D341Med (cell line): ENCODE measurements at regions not wholly inside any gene's neighbourhood (a gene's known extent, or its start where the extent isn't known, plus 50 kb on each side); places are given as distances from the start of the nearest gene placed in this dataset.

ENCODE experiments used
- DNase-seq: peaks from one replicate; pipeline ENCODE4 v3.0.0; 2012; ENCODE audit warnings: low spot score

DNA sequence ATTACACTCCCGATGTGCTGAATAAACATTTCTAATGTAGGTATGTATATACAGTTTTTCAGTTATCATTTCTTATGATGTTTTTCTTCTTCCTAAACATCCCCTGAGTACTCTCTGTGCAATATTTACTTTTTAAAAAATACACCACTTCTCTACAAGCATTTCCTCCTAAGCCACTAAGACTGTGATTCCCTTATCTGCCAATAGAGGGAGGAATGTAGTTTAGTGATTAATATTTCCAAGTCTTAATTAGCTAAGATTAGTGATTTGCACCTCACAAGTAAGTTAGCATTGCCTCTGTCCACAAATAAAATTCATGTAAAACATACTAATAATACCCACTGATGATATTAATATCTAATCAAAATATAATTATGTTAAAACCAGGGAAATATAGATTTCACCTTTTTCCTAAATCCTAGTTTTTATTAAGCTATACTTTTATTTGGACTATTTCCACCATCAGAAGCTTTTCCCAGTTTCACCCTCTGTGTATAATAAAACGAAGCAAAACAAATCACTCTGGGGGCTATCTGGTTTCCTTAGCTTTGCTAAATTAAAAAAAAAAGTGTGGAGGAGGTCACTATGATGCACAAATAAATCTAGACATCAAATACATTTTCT lies 909.1 kb downstream of the FAT4 start:
- DNase-seq: no peak

DNA sequence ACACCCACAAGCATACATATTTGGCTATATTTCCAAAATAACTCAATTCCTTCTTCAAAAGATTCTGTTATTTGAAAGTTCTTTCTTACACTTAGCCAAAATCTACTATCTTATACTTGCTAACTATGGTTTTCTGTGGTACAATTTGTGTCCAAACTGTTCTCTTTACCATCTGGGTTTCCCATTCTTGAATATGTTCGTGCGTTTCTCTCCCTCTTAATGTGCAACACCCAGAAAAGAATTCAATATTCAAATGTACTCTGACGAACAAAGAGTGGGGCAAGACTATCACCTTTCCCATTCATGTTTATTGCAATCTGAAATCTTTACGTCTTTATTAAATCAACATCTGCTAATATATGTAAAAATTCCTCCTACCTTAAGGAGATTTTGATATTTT lies 912.7 kb downstream of the FAT4 start:
- DNase-seq: no peak

DNA sequence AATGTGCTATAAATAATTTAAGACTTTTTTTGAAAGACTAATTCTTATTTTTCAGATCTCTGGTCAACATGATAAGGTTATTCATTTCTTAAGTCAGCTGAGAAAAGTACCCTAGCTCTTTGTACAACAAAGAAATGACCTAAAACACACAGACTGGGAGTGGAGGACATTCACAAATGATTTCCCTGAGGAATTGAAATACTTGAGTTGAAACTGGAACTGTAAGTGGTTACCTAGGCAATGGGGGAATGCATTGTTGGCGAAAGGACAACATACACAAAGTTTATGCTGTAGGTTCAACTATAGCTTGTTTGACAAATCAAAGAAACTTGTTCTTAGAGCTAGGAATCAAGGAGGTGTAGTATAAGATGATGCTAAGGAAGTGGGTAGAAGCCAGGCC lies 915.5 kb downstream of the FAT4 start:
- no peak for DNase-seq

DNA sequence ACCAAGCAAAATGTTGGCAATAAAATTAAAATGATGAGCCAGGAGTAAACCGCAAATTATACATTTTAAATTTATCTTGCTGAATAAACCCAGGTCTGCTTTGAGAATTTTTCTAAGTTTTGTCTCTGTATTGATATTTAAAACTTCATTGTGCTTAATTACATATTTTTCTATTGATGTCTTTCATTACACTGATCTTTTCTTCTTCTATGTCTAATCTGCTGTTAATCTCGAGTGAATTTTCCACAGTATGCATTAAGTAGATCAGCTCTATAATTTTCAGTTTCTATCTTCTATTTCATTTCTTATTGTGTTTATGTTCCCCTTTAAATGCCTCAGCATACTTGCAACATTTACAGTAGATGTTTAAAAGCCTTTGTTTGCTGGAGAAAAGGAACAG lies 918.7 kb downstream of the FAT4 start:
- no peak for DNase-seq

DNA sequence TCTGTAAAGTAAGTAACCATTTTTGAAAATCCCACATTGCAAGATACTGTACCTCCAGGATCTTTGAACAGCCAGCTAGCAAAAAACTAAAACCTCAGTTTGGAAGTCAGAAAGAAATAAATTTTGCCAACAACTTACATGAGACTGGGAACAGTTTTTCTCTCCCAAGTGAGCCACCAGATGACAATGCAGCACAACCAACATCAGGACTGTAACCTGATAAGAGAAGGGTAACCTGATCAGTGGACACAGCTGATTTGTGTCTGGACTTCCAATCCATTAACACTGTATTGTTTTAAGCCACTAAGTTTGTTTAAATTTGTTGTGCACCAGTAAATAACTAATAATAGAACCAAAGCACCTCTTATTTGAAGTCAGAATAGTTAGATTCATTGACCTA lies 923.3 kb downstream of the FAT4 start:
- no peak for DNase-seq

DNA sequence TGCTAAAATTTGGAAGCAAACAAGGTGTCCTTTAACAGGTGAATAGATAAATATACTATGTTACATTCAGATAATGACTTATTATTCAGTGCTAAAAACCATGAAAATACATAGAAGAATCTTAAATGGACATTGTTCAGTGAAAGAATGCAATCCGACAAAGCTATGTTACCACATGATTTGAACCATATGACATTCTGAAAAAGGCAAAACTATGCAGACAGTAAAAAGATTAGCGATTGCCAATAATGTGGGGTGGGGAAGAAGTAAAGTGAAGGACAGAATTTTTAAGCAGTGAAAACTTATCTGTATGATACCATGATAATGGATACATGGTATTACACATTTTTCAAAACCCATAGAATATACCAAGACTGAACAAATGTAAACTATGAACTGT lies 926.9 kb downstream of the FAT4 start:
- no peak for DNase-seq

DNA sequence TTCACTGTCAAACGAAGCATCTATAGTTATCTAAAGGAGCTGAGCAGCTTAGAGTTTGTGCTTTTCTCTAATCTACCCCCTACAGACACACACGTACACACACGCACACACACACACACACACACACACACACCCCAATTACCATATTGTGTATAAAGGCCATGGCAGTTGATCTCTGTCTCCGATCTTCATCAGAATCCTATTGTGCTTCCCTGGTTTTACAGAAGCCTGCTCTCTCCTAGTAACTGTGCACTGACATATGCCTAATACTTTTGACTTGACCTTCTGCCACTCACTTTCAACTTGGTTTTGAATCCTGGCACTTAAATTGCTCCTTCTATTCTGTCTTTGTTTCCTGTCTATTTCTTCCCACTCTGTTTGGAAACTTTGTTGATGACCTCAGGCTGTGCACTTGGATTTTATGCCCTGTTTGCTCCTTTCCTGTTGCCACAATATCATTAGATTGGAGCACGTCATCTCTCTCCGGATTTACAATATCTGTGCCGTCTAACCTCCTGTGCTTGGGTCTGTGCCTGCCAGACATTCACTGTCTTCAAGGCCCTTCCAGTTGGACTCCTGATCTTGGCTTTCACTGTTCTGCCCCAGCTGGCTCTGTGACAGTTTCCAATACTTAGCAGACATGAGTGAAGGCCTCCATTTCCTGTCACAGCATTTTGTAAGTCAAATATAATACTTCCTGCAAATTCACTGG lies 928.1 kb downstream of the FAT4 start:
- DNase-seq: no peak

DNA sequence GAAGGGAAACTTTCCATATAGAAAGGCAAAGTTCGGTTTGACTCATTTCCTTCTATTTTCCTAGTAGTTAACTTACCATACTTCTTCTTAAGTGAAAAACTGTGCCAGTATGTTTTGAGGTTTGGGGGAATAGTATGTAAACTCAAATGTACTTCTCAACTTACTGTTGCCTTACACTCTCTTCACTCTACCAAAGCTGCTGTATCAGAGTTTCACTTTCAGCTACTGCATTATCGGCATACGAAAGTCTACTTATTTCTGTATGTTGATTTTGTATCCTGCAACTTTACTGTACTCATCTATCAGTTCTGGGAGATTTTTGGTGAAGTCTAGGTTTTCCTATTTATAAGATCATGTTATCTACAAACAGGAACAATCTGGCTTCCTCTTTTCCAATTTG lies 932.7 kb downstream of the FAT4 start:
- no peak for DNase-seq

DNA sequence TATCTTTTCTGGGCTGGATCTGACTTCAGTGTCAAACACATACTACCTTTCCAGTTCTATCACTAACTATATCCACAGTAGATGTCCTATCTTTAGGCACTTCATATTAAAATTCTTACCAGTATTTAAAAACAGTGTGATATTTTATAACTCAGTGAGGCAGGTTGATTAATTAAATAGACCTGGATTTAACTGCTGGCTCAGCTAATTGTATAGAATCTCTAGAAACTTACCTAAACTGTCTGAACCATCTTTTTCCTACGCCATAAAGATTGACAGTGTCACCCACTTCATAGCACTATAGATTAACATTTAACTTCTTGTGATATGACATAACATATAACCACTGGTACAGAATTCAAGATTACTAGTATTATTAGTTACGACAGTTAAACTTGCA lies 935.3 kb downstream of the FAT4 start:
- no peak for DNase-seq

DNA sequence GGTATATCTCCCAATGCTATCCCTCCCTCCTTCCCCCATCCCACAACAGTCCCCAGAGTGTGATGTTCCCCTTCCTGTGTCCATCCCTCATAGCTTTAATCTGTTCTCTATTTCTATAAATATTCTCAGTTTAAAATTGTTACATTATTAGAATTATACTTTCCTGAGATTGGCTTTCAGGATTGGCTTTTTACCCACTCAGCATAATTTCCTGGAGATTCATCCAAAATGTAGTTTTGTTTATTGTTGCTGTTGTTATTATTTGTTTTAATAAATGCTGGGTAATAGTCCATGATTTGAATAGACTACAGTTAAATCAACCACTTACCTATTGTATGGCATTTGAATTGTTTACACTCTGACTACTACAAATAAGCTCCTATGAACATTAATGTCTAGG lies 936.4 kb downstream of the FAT4 start:
- DNase-seq: no peak

DNA sequence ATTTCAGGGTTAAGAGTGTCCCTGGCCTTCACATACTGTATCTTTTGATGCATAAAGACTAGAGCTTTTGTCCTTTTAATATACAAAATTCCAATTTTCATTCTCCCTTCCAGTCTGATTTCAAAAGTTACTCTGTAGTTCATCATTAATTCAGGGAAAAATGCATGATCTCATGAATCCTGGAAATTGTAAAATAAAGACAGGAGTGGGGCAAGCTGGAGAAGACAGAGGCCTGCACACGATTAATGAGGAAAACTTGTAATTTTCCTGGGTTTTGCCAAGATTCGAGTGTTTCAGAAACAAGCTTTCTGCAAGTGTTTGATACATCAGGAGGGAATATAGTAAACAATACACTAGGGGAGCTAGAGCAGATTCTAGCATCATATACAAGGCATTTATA lies 947.9 kb downstream of the FAT4 start:
- no peak for DNase-seq

DNA sequence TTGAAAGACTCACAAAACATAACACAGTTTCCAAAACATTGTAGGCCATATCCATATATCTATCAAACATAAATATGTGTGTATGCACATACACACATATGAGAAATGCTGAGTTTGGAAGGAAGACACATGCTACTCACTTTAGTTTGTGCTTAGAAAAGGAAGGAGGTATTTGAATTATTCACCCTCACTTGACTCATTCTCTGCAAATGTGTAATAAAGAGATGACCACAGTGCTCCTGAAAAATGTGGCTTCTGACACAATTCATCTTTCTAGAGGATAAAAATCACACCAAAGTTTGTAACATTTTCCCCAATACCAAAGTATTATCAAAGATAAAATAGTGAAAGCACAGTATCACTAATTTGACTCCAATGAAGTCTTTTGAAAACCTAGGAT lies 950.1 kb downstream of the FAT4 start:
- DNase-seq: no peak

DNA sequence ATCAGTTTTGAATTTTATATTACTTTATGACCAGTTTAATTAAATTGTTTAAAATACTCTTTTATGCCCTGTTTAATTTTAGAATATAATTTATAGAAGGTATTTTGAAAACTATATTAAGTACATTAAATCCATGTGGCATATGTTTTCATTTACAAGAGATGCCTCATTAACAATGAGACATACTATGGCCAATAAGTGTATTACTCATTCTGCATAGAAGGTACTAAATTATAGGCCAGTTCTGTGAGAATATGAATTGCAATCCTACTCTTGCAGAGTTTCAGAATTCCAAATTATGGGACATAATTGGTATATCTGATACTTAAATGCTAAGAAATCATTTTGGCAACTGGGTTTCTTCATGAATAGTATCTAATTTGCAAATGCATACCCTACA lies 951.1 kb downstream of the FAT4 start:
- DNase-seq: no peak

DNA sequence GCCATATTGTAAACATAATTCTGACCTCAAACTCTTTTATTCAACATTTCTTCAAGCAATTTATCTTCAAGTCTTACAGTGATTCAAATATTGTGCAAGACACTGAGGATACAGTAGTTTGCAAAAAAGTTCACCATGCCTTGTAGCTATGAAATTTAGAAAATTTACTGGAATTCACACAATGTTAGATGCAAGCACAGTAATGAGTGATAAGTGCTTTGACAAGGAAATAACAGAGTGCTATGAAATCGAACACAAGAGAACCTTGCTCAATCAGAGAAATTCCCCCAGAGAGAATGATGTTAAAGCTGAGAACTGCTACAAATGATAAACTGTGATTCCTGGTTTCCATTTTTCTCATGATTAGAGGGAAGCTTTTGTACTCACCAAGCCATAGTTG lies 952.9 kb downstream of the FAT4 start:
- DNase-seq: no peak

DNA sequence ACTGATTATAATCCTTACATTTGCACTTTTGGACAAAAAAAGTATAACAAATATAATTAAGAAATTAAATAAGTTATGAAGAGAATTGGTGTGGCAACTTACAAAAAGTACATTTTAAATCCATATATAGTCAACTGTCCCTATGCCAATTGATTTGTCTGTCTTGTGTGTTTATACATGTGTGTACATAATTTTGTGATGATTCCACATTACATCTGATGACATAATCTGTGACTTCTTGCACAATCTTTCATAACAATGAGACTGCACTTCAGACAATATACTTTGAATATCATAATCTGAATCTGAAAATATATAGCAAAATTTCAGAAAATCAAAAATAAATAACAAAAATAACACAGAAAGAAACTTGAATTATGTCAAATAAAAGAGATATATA lies 953.4 kb downstream of the FAT4 start:
- no peak for DNase-seq

DNA sequence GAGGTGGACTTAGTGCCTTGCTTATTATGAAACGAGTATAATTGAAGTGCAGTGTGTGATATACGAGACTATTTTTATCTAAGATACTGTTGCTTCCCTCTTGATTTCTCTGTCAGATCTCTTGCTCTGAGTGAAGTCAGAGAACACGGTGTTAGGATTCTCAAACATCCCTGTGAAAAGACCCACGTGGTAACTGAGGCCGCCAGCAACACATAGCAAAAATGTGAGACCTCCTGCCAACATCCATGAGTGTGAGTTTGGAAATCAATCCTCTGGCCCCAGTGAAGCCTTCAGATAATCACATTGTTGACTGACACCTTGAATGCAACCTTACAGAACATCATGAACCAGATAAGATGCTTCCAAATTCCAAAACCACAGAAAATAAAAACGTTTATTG lies 954.4 kb downstream of the FAT4 start:
- DNase-seq: no peak

DNA sequence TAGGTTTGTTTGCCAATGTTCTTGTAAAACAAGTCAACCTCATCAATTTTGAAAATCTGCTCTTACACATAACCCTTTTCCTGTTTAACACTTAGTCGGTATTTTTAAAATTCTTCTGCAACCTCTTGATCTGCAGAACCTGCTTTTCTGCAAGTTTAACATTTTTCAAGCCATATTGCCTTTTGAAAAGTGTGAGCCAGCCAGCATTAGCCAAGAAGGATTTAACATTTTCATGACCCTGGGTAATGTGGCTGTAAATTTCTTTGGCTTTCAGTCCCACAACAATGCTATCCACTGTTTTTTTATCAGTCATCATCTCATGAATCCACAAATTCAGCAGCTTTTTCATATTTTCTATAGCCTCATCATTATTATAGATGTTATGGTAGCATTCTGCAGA lies 956.5 kb downstream of the FAT4 start:
- no peak for DNase-seq

DNA sequence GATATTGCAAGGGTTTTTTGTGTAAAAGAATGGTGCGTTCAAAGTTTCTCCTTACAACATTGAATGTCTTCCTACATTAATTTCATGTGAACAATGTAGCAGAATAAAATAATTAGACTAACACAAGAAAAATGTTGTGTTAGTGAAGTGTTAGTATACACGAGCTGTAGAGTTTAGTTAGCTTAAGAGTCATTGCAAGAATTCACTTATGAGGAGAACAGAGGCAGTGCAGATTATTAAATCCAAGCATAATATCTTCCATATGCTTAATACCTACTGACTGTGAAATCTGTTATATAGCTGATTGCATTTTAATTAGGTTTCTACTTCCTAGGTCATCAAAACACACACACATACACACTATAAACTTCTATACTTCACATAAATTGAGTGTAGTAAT lies 959.0 kb downstream of the FAT4 start:
- no peak for DNase-seq

DNA sequence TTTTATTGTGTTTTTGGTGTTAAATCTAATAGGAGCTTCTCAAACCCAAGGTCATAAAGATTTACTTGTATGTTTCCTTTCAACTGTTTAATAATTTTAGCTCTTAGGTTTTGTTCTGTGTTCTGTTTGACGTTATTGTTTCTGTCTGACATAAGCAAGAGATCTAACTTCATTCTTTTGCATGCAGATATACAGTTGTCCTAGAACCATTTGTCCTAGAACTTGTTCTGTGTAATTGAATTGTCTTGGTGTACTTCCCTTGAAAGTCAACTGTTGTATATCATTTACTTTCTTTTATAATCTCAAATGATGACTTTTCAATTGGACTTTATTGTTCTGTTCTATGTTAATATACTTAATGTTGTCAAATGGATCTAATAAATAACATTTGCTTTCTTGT lies 977.1 kb downstream of the FAT4 start:
- DNase-seq: no peak

DNA sequence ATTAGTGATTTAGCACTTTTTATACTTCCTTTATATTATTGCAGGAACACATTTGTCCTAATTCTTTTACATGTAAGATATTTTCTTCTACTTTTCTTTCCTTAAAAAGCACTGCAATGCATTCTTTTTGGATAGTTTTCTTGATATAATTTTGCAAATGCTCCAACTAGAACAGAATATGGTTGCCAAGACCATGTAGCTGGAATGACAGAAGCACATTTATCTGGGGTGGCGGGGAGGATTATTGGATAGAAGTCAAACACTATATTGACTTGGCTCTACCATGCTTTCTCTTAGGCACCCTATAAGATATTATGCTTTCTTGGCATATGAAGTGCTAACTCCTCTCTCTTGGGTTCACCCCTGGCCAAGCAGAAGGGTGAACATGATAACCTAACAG lies 983.5 kb downstream of the FAT4 start:
- DNase-seq: no peak

DNA sequence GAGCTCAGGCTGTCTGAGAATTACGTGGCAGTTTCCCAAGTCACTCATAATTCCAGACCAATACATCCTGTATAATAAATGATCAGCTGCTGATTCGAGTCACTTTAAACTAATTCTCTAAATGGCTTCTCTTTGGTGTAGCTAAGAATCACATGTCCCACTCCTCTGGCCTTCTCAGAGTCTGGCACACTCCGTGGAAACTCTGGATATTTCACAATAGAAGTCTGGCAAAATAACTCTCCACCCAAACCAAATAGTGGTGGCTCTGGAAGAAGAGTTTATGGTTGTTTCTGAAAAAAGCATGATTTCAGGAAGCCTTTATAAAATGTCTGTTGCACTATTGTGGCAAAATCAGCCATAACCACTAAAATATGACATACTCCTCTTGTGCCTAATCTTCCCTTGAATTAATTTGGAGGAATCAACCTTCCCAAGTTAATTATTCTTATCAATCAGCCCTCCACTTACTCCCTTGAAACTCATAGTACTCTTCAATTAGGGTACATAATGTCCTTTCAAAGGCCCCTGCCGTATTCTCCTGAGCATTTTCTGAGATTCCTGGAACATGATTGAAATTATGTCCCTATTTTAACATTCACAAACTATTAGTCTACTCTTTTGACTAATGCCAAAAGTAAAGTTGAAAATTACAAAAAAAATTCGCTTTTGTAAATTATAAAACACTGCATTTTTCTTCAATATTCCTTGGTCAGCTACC lies 991.6 kb downstream of the FAT4 start:
- no peak for DNase-seq

DNA sequence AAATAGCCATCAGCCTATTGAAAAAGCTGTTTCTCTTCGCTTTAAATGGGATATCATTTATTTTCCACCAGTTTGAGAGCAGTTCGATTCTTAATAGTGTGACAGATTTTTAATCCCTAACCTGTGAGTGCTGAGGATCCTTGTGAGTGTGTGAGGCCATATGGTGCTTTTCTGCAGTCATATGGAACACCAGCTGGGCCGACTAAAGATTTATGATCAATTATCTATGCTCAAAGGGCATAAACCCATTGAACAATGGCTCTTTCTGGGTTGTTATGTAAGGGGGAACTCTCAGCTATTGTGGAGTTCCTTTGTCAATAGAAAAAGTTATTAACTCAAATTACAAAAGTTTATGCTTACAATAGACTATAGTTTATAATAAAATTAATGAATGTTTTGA lies 1003.6 kb downstream of the FAT4 start:
- peak; percentile 49 for DNase-seq

DNA sequence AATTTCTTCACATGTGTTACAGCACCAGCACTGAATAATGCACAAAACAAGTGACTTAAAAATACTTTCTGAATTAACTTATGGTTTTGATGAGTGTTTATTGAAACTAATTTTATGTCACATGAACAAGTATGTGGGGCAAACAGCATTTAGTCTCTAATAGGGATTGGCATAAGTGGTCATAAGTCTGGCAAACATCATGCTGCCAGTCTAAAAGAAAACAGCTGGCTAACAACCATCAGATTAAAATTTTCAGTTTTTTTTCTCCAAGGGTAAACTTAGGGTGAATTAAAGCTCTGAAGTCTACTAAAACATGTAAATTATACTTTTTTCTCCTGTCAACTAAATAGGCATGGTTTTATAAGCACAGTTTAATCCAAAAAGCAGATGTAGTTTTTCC lies 1014.2 kb downstream of the FAT4 start:
- DNase-seq: no peak

DNA sequence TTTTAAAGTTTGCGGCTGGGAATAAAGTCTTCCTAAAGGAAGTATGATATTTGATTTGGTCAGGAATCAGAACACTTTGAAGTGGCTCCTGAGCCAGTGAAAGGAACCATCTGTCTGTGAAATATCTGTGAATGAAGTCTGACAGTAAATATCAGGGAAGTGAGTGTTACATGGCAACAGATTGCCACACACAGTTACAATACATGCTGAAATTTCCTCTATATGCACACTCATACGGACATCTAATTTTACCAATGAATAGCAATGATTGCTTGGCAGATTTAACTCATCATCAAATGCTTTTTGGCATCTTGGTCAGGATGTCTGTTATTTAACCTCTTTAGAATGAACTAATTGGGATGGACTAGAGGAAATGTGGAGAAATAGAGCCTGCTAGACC lies 1023.8 kb downstream of the FAT4 start:
- no peak for DNase-seq
